Panc1 (cell line): ENCODE measurements at regions not wholly inside any gene's neighbourhood (a gene's known extent, or its start where the extent isn't known, plus 50 kb on each side); places are given as distances from the start of the nearest gene placed in this dataset.

Experiments
- ATAC-seq: fragments of 200-7000 bp; cut with Tn5 transposase; 2 replicates; pipeline ENCODE4 v1.9.1; 2020; ENCODE audit warnings: mild to moderate bottlenecking, moderate library complexity
- BruUV-seq: library from RNA; stranded (reverse); fragments of 400-500 nt; replicated peaks from 2 replicates; lab custom pipeline; 2021; lab: Mats Ljungman, UMichigan
- CTCF ChIA-PET: fragments of 300-600 bp; sonication (Branson Sonifier 250); formaldehyde crosslinking; loops from one replicate; lab custom pipeline; 2022; ENCODE audit warnings: antibody characterized with exemption; lab: Charles Lee
- POLR2A ChIA-PET: fragments of 300-600 bp; sonication (Branson Sonifier 250); formaldehyde crosslinking; loops from one replicate; lab custom pipeline; 2022; ENCODE audit warnings: antibody characterized with exemption; lab: Charles Lee
- DNase-seq: peaks from one replicate; pipeline ENCODE4 v3.0.0-alpha.2; 2010; ENCODE audit warnings: low read depth, low spot score
- H3K27ac ChIP-seq: 2 replicates; pipeline ENCODE4 v1.5.1; 2011; ENCODE audit warnings: mild to moderate bottlenecking, low read length, inconsistent platforms
- H3K27me3 ChIP-seq: fragments of 200-500 bp; sonication (Bioruptor generic); 2 replicates; pipeline ENCODE4 v1.6.0; 2014; ENCODE audit warnings: low read length, inconsistent platforms; ENCODE audit not compliant: control insufficient read depth, insufficient read depth
- H3K36me3 ChIP-seq: fragments of 200-500 bp; sonication (Bioruptor generic); 2 replicates; pipeline ENCODE4 v1.5.1; 2014; ENCODE audit warnings: inconsistent platforms, mild to moderate bottlenecking, low read length, moderate library complexity; ENCODE audit not compliant: control insufficient read depth, insufficient read depth
- H3K4me1 ChIP-seq: 2 replicates; pipeline ENCODE4 v1.5.1; 2011; ENCODE audit warnings: inconsistent platforms, mild to moderate bottlenecking, low read length, moderate library complexity; ENCODE audit not compliant: control insufficient read depth, insufficient read depth
- H3K4me3 ChIP-seq, 2 experiments: 2 replicates each; pipeline ENCODE4 v1.5.1; 2011 to 2012; ENCODE audit warnings: low read depth in 2 of 2, low read length in 2 of 2, mild to moderate bottlenecking in 2 of 2, inconsistent platforms in 1 of 2, moderate library complexity in 1 of 2
- H3K9me3 ChIP-seq: fragments of 200-500 bp; sonication (Bioruptor generic); 2 replicates; pipeline ENCODE4 v1.5.1; 2014; ENCODE audit warnings: low read depth, mild to moderate bottlenecking, inconsistent platforms, low read length, moderate library complexity; ENCODE audit not compliant: control insufficient read depth, insufficient read depth
- CTCF ChIP-seq: fragments of 450-650 bp; IDR thresholded peaks from 2 replicates; pipeline ENCODE4 v1.5.1; 2017; ENCODE audit warnings: mild to moderate bottlenecking
- POLR2AphosphoS5 ChIP-seq: IDR thresholded peaks from 2 replicates; pipeline ENCODE4 v1.6.1; 2012; ENCODE audit warnings: mild to moderate bottlenecking, low read depth, low read length, moderate library complexity
- SIN3A ChIP-seq: IDR thresholded peaks from 2 replicates; pipeline ENCODE4 v1.6.1; 2012; ENCODE audit warnings: low read depth, mild to moderate bottlenecking, low read length, moderate library complexity, borderline replicate concordance; ENCODE audit not compliant: insufficient read depth
- TCF7L2 ChIP-seq: IDR thresholded peaks from 2 replicates; pipeline ENCODE4 v1.6.1; 2011; ENCODE audit warnings: mild to moderate bottlenecking, low read depth, low read length, inconsistent platforms
- in situ Hi-C: cut with HindIII; loops from 2 replicates; pipeline ENCODE4 v1.10.0; 2016; ENCODE audit warnings: low sequenced_read_pairs, low pct_unique_long_range_greater_than_20kb
- intact Hi-C: fragments of 100-400 bp; cut with micrococcal nuclease; formaldehyde crosslinking; loops from one replicate; pipeline ENCODE4 v1.10.0; 2022; ENCODE audit not compliant: unreplicated experiment
- TF ChIP-seq, protein P1 (sequence below), 2 experiments: IDR thresholded peaks; 2 replicates each; pipeline ENCODE4 v1.6.1; 2011 to 2012; ENCODE audit warnings: low read depth in 2 of 2, control low read depth in 1 of 2, low read length in 1 of 2, mild to moderate bottlenecking in 1 of 2, moderate library complexity in 1 of 2; ENCODE audit not compliant: insufficient read depth in 1 of 2

DNA sequence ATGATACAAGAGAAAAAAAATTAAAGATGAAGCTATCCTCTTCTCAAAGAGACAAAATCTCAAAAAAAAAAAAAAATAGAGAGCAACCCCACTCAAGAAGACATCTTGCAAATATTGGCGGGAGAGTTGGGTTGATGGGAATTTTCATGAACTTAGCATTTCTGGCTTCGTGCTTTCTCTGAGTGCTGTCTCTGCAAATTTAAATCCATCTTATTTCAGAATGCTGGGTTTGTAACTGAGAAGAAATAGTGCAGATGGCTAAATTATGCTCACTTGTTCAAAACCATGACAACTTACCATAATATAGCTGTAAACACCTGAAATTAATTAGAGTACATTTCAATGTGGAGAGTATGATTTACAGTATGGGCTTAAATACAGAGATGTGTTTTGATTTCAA is 484.8 kb upstream of the CELF2 start:
- no peaks in the 10 kb centered on the region for H3K36me3 ChIP-seq
- in situ Hi-C loops: no loop called here
- no peak for TF ChIP-seq TCF7L2
- no peak for TF ChIP-seq CTCF
- TF ChIP-seq POLR2AphosphoS5: no peak
- TF ChIP-seq SIN3A: no peak
- TF ChIP-seq, protein P1, sequence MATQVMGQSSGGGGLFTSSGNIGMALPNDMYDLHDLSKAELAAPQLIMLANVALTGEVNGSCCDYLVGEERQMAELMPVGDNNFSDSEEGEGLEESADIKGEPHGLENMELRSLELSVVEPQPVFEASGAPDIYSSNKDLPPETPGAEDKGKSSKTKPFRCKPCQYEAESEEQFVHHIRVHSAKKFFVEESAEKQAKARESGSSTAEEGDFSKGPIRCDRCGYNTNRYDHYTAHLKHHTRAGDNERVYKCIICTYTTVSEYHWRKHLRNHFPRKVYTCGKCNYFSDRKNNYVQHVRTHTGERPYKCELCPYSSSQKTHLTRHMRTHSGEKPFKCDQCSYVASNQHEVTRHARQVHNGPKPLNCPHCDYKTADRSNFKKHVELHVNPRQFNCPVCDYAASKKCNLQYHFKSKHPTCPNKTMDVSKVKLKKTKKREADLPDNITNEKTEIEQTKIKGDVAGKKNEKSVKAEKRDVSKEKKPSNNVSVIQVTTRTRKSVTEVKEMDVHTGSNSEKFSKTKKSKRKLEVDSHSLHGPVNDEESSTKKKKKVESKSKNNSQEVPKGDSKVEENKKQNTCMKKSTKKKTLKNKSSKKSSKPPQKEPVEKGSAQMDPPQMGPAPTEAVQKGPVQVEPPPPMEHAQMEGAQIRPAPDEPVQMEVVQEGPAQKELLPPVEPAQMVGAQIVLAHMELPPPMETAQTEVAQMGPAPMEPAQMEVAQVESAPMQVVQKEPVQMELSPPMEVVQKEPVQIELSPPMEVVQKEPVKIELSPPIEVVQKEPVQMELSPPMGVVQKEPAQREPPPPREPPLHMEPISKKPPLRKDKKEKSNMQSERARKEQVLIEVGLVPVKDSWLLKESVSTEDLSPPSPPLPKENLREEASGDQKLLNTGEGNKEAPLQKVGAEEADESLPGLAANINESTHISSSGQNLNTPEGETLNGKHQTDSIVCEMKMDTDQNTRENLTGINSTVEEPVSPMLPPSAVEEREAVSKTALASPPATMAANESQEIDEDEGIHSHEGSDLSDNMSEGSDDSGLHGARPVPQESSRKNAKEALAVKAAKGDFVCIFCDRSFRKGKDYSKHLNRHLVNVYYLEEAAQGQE (IDR thresholded peaks at IDR 0.05; ENCODE audit: insufficient read depth in 1 of 2, low read depth in 2 of 2, low read length in 1 of 2): no peak
- no peaks in the 10 kb centered on the region for H3K27me3 ChIP-seq
- BruUV-seq: no TSS peak
- DNase-seq: no peak
- POLR2A ChIA-PET: no interaction called here
- no peak overlapping the region for H3K4me3 ChIP-seq
- intact Hi-C loops: no loop called here
- no peaks in the 10 kb centered on the region for H3K4me1 ChIP-seq
- CTCF ChIA-PET: no interaction called here
- H3K9me3 ChIP-seq: no peaks in the 10 kb centered on the region
- no peak overlapping the region for H3K27ac ChIP-seq
- no peak for ATAC-seq

GRCh38 chr10:10533437-10533836 is 484.2 kb upstream of the CELF2 start:
- no peak for ATAC-seq
- TF ChIP-seq CTCF: no peak
- no peak for TF ChIP-seq TCF7L2
- no peak for TF ChIP-seq POLR2AphosphoS5
- TF ChIP-seq SIN3A: no peak
- TF ChIP-seq, protein P1 (IDR thresholded peaks at IDR 0.05; ENCODE audit: insufficient read depth in 1 of 2, low read depth in 2 of 2, low read length in 1 of 2): no peak
- CTCF ChIA-PET: no interaction called here
- H3K4me1 ChIP-seq: no peaks in the 10 kb centered on the region
- no peaks in the 10 kb centered on the region for H3K9me3 ChIP-seq
- no TSS peak for BruUV-seq
- no peak overlapping the region for H3K27ac ChIP-seq
- no peak for DNase-seq
- in situ Hi-C loops (no loop called here), intact Hi-C loops (no loop called here)
- no peaks in the 10 kb centered on the region for H3K36me3 ChIP-seq
- POLR2A ChIA-PET: no interaction called here
- H3K27me3 ChIP-seq: no peaks in the 10 kb centered on the region
- no peak overlapping the region for H3K4me3 ChIP-seq
